Suppressor macrophage (primary cell): ENCODE measurements at regions not wholly inside any gene's neighbourhood (a gene's known extent, or its start where the extent isn't known, plus 50 kb on each side); places are given as distances from the start of the nearest gene placed in this dataset.
A peak's percentile ranks its signal among the peaks of the same experiment; 100 is the strongest.
"Not testable (repeated sequence)": the region's sequence is repeated elsewhere in the genome, so short reads cannot be mapped to it uniquely, and the experiment has no call there.

Experiments used
- DNase-seq, 4 experiments: peaks; one replicate each; pipeline ENCODE4 v3.0.0-alpha.2; 2020 to 2022

GRCh38 chr2:150700666-150701580 lies 213.5 kb upstream of the RND3 start:
- DNase-seq, result no peak

- no peak for DNase-seq
Measured at GRCh38 chr2:150699218-150699617, 211.8 kb upstream of the RND3 start.

- no peak for DNase-seq
Measured at GRCh38 chr2:150698016-150698661, 210.7 kb upstream of the RND3 start.

- no peak for DNase-seq
Measured at GRCh38 chr2:150697596-150697995, 210.1 kb upstream of the RND3 start.

GRCh38 chr2:150695451-150696135 lies 208.1 kb upstream of the RND3 start:
- DNase-seq, result no peak

GRCh38 chr2:150693556-150693955 lies 206.1 kb upstream of the RND3 start:
- no peak for DNase-seq

GRCh38 chr2:150690870-150691269 lies 203.4 kb upstream of the RND3 start:
- no peak for DNase-seq

- DNase-seq, result no peak
Measured at GRCh38 chr2:150690261-150690660, 202.8 kb upstream of the RND3 start.

GRCh38 chr2:150689590-150689989 lies 202.1 kb upstream of the RND3 start:
- DNase-seq, result no peak

- no peak for DNase-seq
Measured at GRCh38 chr2:150688016-150688415, 200.5 kb upstream of the RND3 start.

- DNase-seq, result no peak
Measured at GRCh38 chr2:150686391-150686790, 198.9 kb upstream of the RND3 start.

- DNase-seq, result peak; percentile 52 to 92 (median 70)
Measured at GRCh38 chr2:150681120-150681804, 193.8 kb upstream of the RND3 start.

- no peak for DNase-seq
Measured at GRCh38 chr2:150679456-150680120, 192.1 kb upstream of the RND3 start.

GRCh38 chr2:150677551-150677950 lies 190.1 kb upstream of the RND3 start:
- no peak for DNase-seq

- DNase-seq, result no peak
Measured at GRCh38 chr2:150676747-150677383, 189.4 kb upstream of the RND3 start.

GRCh38 chr2:150675807-150676206 lies 188.3 kb upstream of the RND3 start:
- no peak for DNase-seq

- DNase-seq, result no peak
Measured at GRCh38 chr2:150674283-150674682, 186.8 kb upstream of the RND3 start.

GRCh38 chr2:150672311-150672710 lies 184.8 kb upstream of the RND3 start:
- DNase-seq, result no peak

- no peak for DNase-seq
Measured at GRCh38 chr2:150669492-150669891, 182.0 kb upstream of the RND3 start.

- DNase-seq, result not testable (repeated sequence)
Measured at GRCh38 chr2:150667039-150667438, 179.6 kb upstream of the RND3 start.

GRCh38 chr2:150663143-150663542 lies 175.7 kb upstream of the RND3 start:
- no peak for DNase-seq

- no peak for DNase-seq
Measured at GRCh38 chr2:150656002-150656401, 168.5 kb upstream of the RND3 start.
